ENCODE measurements at regions not wholly inside any gene's neighbourhood (a gene's known extent, or its start where the extent isn't known, plus 50 kb on each side); places are given as distances from the start of the nearest gene placed in this dataset.

- no peak for DNase-seq
Measured at GRCh38 chr7:106811472-106811871, 53.6 kb upstream of the PIK3CG start.

GRCh38 chr7:106812027-106812643 lies 52.9 kb upstream of the PIK3CG start:
- DNase-seq: no peak

GRCh38 chr7:106813705-106814305 lies 51.3 kb upstream of the PIK3CG start:
- no peak for DNase-seq

GRCh38 chr7:106814887-106815286 lies 50.2 kb upstream of the PIK3CG start:
- no peak for DNase-seq
